Endodermal cell (in vitro differentiated cells): ENCODE measurements at regions not wholly inside any gene's neighbourhood (a gene's known extent, or its start where the extent isn't known, plus 50 kb on each side); places are given as distances from the start of the nearest gene placed in this dataset.
A peak's percentile ranks its signal among the peaks of the same experiment; 100 is the strongest.

Experiments
- DNase-seq: peaks from one replicate; pipeline ENCODE4 v3.0.0-alpha.2; 2017
- H3K27ac ChIP-seq: 2 replicates; pipeline ENCODE4 v1.5.1; 2013; ENCODE audit warnings: mild to moderate bottlenecking, low read depth, low read length, moderate library complexity
- H3K27me3 ChIP-seq: 2 replicates; pipeline ENCODE4 v1.6.1; 2013; ENCODE audit warnings: mild to moderate bottlenecking, low read length, moderate library complexity; ENCODE audit not compliant: insufficient read depth, control insufficient read depth, poor library complexity, severe bottlenecking
- H3K36me3 ChIP-seq: 2 replicates; pipeline ENCODE4 v1.7.0; 2013; ENCODE audit warnings: mild to moderate bottlenecking, low read length, moderate library complexity; ENCODE audit not compliant: control insufficient read depth, insufficient read depth
- H3K4me1 ChIP-seq: one replicate; pipeline ENCODE4 v1.7.0; 2013; ENCODE audit warnings: low read length; ENCODE audit not compliant: control insufficient read depth, insufficient read depth
- H3K4me3 ChIP-seq: 2 replicates; pipeline ENCODE4 v1.5.1; 2013; ENCODE audit warnings: mild to moderate bottlenecking, low read length, moderate library complexity
- H3K9ac ChIP-seq: 2 replicates; pipeline ENCODE4 v1.6.1; 2013; ENCODE audit warnings: mild to moderate bottlenecking, low read length, moderate library complexity; ENCODE audit not compliant: poor library complexity, severe bottlenecking; ENCODE audit errors: extremely low read depth
- H3K9me3 ChIP-seq: 2 replicates; pipeline ENCODE4 v1.6.1; 2013; ENCODE audit warnings: mild to moderate bottlenecking, low read length, moderate library complexity; ENCODE audit not compliant: control insufficient read depth
- H3K27ac Mint-ChIP-seq: 2 replicates; pipeline ENCODE4 v1.8.0; 2020; ENCODE audit warnings: mixed read lengths
- H3K27me3 Mint-ChIP-seq: 2 replicates; pipeline ENCODE4 v1.8.0; 2021; ENCODE audit warnings: mild to moderate bottlenecking, mixed read lengths; ENCODE audit not compliant: insufficient read depth
- H3K36me3 Mint-ChIP-seq: 2 replicates; pipeline ENCODE4 v1.8.0; 2020; ENCODE audit warnings: low read depth, mixed read lengths
- H3K4me1 Mint-ChIP-seq: 2 replicates; pipeline ENCODE4 v1.8.0; 2020; ENCODE audit warnings: mixed read lengths
- H3K4me3 Mint-ChIP-seq: 2 replicates; pipeline ENCODE4 v1.8.0; 2020; ENCODE audit warnings: mild to moderate bottlenecking, moderate library complexity, mixed read lengths
- H3K9me3 Mint-ChIP-seq: 2 replicates; pipeline ENCODE4 v1.8.0; 2020; ENCODE audit warnings: mild to moderate bottlenecking, mixed read lengths
- CTCF ChIP-seq: fragments of 200-600 bp; sonication (generic); conservative IDR thresholded peaks from 2 replicates; pipeline ENCODE4 v1.5.0; 2021; ENCODE audit warnings: antibody characterized with exemption, mild to moderate bottlenecking
- WGBS, 2 experiments: methylation state at CpG; one replicate each; pipeline versions ENCODE4 v1.1.5 to v1.1.7; 2013; ENCODE audit warnings: missing lambda C conversion rate in 2 of 2, mixed read lengths in 1 of 2; ENCODE audit not compliant: insufficient coverage in 1 of 2, insufficient read length in 1 of 2; 5-methylcytosine and 5-hydroxymethylcytosine counted together

- H3K9ac ChIP-seq: no peak overlapping the region
- H3K27ac ChIP-seq: no peak overlapping the region
- no peaks in the 10 kb centered on the region for H3K36me3 ChIP-seq
- peaks cover 23% of the 10 kb centered on the region for H3K4me1 ChIP-seq
- Mint-ChIP-seq H3K36me3 (no peaks in the 10 kb centered on the region), H3K27ac (peak overlapping the region; percentile 91), H3K27me3 (no peaks in the 10 kb centered on the region), H3K4me1 (peaks cover 36% of the 10 kb centered on the region), H3K9me3 (peaks cover 11% of the 10 kb centered on the region), H3K4me3 (peak overlapping the region; percentile 72)
- H3K9me3 ChIP-seq: peaks cover 26% of the 10 kb centered on the region
- H3K27me3 ChIP-seq: no peaks in the 10 kb centered on the region
- DNase-seq: no peak
- WGBS, 2 experiments: 83 to 89% methylated on average over 3 to 5 of the region's 5 CpGs
- TF ChIP-seq CTCF: no peak
- H3K4me3 ChIP-seq: no peak overlapping the region
These were observed 193.8 kb downstream of the KATNAL1 start for GRCh38 chr13:30113551-30113950.

GRCh38 chr13:30112602-30113435, 194.5 kb downstream of the KATNAL1 start:
- H3K9ac ChIP-seq: no peak overlapping the region
- Mint-ChIP-seq H3K36me3 (no peaks in the 10 kb centered on the region), H3K9me3 (peaks cover 10% of the 10 kb centered on the region)

GRCh38 chr13:30111810-30112209, 195.5 kb downstream of the KATNAL1 start:
- no peak overlapping the region for H3K4me3 Mint-ChIP-seq
- H3K4me1 Mint-ChIP-seq: peaks cover 36% of the 10 kb centered on the region
- DNase-seq: peak; percentile 76
- no peaks in the 10 kb centered on the region for H3K36me3 ChIP-seq
- H3K27ac ChIP-seq: no peak overlapping the region
- no peak overlapping the region for H3K9ac ChIP-seq
- H3K27ac Mint-ChIP-seq: no peak overlapping the region
- H3K27me3 ChIP-seq: no peaks in the 10 kb centered on the region
- H3K4me3 ChIP-seq: no peak overlapping the region
- peaks cover 12% of the 10 kb centered on the region for H3K9me3 ChIP-seq
- peaks cover 2% of the 10 kb centered on the region for H3K9me3 Mint-ChIP-seq
- 92 to 94% methylated on average over 4 to 5 of the region's 5 CpGs for WGBS, 2 experiments
- no peaks in the 10 kb centered on the region for H3K27me3 Mint-ChIP-seq
- no peaks in the 10 kb centered on the region for H3K36me3 Mint-ChIP-seq
- TF ChIP-seq CTCF: peak; percentile 64
- peaks cover 23% of the 10 kb centered on the region for H3K4me1 ChIP-seq

More at GRCh38 chr13:30112602-30113435, 194.5 kb downstream of the KATNAL1 start:
- WGBS, 2 experiments: 21 to 41% methylated on average over 9 to 19 of the region's 19 CpGs
- no peaks in the 10 kb centered on the region for H3K27me3 Mint-ChIP-seq
- Histone ChIP-seq H3K36me3 (no peaks in the 10 kb centered on the region), H3K9me3 (peaks cover 22% of the 10 kb centered on the region), H3K27ac (no peak overlapping the region), H3K4me3 (no peak overlapping the region), H3K4me1 (peaks cover 23% of the 10 kb centered on the region), H3K27me3 (no peaks in the 10 kb centered on the region)
- peak; percentile 98 for TF ChIP-seq CTCF
- no peak overlapping the region for H3K4me3 Mint-ChIP-seq
- peak; percentile 92 for DNase-seq
- peaks cover 36% of the 10 kb centered on the region for H3K4me1 Mint-ChIP-seq
- peak overlapping the region; percentile 88 for H3K27ac Mint-ChIP-seq
